ENCODE measurements at regions not wholly inside any gene's neighbourhood (a gene's known extent, or its start where the extent isn't known, plus 50 kb on each side); places are given as distances from the start of the nearest gene placed in this dataset.
"Not testable (repeated sequence)": the region's sequence is repeated elsewhere in the genome, so short reads cannot be mapped to it uniquely, and the experiment has no call there.

DNA sequence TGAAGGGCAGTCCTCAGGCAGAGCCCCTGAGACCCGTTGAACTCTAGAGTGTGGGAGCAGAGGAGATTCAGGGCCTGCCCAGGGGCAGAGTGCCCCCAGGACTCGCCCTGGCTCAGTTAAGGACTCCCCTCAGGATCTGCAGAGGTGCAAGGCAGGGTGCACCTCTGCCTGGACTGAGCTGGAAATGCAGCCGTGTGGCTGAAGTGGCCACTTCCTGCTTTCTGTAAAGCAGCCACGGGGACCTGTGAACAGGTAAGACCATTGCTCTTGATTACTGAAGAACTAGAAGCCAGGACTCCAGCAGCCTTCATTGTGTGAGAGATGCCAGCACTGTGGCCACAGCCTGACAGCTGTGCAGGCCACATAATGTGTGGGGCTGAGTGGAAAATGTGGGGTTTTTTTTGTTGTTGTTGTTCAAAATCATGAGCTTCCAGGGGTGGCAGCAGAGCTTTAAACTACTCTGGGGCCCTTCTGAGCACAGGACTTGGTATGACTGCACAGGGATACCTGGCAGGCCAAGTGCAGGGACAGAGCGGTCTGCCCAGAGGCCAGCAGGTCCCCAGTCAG, 339.8 kb downstream of the CACNA1B start:
- H3K4me1 ChIP-seq; H3K27ac ChIP-seq (replicated peaks in 1 of 4); intact Hi-C loops (cut with DNase I); H3K36me3 ChIP-seq; H3K4me3 ChIP-seq; DNase-seq (ENCODE audit: extremely low spot score); H3K9me3 ChIP-seq; H3K27me3 ChIP-seq: not testable (repeated sequence)
- WGBS, result 53% methylated on average over 2 of the region's 5 CpGs

DNA sequence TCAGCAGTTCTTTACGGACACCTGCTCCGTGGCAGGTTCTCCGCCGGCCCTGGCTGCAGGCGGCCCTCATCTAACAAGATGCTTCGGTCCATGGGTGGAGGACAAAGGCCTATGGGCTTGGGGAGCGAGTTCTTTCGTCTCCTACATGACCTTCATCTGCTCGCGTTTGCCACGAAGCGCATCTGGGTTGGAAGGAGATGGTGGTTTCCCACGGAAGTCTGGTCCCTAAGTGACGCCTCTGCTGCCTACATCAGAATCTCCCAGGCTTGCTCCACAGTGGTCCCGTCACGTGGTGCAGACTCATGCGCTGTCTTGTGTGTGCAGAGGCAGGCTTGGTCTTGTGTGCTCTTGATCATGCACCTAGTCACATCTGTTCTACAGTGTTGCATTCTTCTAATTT, 341.7 kb downstream of the CACNA1B start:
- not testable (repeated sequence) for H3K4me3 ChIP-seq; DNase-seq (ENCODE audit: extremely low spot score)
- whole genome bisulfite sequencing, result 96% methylated on average over 4 of the region's 17 CpGs

DNA sequence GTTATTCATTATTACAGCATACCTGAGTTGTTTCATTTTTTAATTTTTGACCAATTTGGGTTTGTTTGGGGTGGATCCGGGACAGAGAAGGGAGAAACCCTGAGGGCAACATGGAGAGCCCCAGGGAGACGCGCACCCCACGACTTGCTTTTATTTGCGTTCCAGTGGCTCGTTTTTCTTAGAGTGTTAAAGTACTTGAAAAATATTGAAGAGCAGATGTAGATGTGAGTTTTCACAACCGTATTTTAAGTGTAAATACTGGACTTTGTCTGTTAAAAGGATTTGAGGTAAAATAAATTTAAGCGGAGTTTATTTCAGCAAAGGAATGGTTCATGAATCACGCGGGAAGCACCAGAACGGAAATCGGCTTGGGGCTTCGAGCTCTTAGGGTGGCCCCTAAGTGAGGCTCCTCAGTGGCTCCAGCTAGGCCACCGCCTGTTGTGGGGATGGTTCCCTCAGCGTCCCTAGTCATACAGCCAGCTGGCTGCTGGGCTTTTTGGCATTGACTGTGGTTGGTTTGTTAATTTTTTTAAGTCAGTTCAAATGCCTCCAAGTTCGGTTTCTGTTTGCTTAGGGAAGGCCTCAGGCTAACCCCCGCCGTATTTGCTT, 344.0 kb downstream of the CACNA1B start:
- intact Hi-C loops (cut with DNase I); DNase-seq (ENCODE audit: extremely low spot score); H3K4me1 ChIP-seq; H3K9me3 ChIP-seq; H3K36me3 ChIP-seq; H3K4me3 ChIP-seq; H3K27ac ChIP-seq (replicated peaks in 1 of 4); H3K27me3 ChIP-seq: not testable (repeated sequence)
- WGBS, result 94% methylated on average over 6 of the region's 18 CpGs

More for the DNA sequence above, 341.7 kb downstream of the CACNA1B start:
- H3K9me3 ChIP-seq; H3K27ac ChIP-seq (replicated peaks in 1 of 4); intact Hi-C loops (cut with DNase I); H3K27me3 ChIP-seq; H3K4me1 ChIP-seq; H3K36me3 ChIP-seq: not testable (repeated sequence)

DNA sequence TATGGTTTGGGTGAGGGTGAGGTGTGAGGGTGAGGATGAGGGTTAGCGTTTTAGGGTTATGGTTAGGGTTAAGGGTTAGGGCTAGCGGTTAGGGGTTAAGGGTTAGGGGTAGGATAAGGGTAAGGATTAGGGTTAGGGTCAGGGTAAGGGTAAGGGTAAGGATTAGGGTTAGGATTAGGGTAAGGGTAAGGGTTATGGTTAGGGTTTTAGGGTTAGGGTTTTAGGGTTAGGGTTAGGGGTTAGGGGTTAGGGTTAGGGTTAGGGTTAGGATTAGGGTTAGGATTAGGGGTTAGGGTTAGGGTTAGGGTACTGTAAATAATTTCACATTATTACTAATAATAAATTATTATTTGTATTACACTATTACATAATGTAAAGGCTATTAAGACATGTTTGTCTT, 359.5 kb downstream of the CACNA1B start:
- H3K36me3 ChIP-seq; H3K4me3 ChIP-seq; H3K27ac ChIP-seq (replicated peaks in 1 of 4); H3K4me1 ChIP-seq; H3K27me3 ChIP-seq; H3K9me3 ChIP-seq; intact Hi-C loops (cut with DNase I); DNase-seq (ENCODE audit: extremely low spot score): not testable (repeated sequence)
- WGBS, result 83% methylated on average over 1 of the region's 2 CpGs

DNA sequence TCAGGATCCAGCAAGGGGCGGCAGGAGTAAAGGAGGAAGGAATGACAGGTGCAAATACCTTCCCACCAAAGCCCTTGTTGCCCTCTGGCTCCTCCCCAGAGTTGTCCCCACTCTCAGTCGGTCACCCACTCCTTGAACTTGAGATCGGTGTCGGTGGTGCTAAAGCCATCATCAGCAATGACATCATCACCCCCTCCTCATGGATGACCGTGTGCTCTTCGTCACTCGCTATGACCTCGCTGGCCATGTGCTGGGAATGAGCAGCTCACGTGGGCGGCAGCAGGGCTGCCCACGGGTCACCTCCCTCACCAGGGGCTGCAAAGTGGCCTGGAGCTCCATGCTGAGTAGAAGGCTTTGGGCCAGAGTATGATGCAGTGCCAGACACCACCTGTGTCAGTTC, 405.3 kb downstream of the CACNA1B start:
- no CpG with 5 or more reads among the region's 11 CpGs for WGBS
- DNase-seq (ENCODE audit: extremely low spot score); H3K9me3 ChIP-seq; H3K27ac ChIP-seq (replicated peaks in 1 of 4); H3K36me3 ChIP-seq; intact Hi-C loops (cut with DNase I); H3K4me3 ChIP-seq; H3K4me1 ChIP-seq; H3K27me3 ChIP-seq: not testable (repeated sequence)

Small RNA genes lying in the stretch of these regions (small RNA-seq; reads per million reads assigned to genes)
- 0 reads per million in 3 donors for gene RNU6-785P

Measured in esophagus muscularis mucosa (tissue), 4 donors.